PFSK-1 (cell line): ENCODE measurements at regions not wholly inside any gene's neighbourhood (a gene's known extent, or its start where the extent isn't known, plus 50 kb on each side); places are given as distances from the start of the nearest gene placed in this dataset.

Source experiments
- FOXP2 ChIP-seq: optimal IDR thresholded peaks from 2 replicates; pipeline ENCODE3; 2011; ENCODE audit warnings: borderline replicate concordance, control low read depth, inconsistent platforms; ENCODE audit not compliant: insufficient read depth; ENCODE audit errors: extremely low read length, extremely low read depth
- POLR2AphosphoS5 ChIP-seq: IDR thresholded peaks from 2 replicates; pipeline ENCODE4 v1.6.1; 2012; ENCODE audit warnings: low read depth, mild to moderate bottlenecking, control low read depth, low read length, moderate library complexity
- SIN3A ChIP-seq: IDR thresholded peaks from 2 replicates; pipeline ENCODE4 v1.6.1; 2012; ENCODE audit warnings: mild to moderate bottlenecking, low read length, moderate library complexity, borderline replicate concordance; ENCODE audit not compliant: insufficient read depth
- TAF1 ChIP-seq: IDR thresholded peaks from 2 replicates; pipeline ENCODE4 v1.6.1; 2012; ENCODE audit warnings: low read length, control low read depth, borderline replicate concordance; ENCODE audit not compliant: insufficient read depth
- TF ChIP-seq, protein P1 (sequence below), 2 experiments: IDR thresholded peaks; 2 replicates each; pipeline versions ENCODE4 v1.6.1 to v1.8.0; 2011 to 2012; ENCODE audit warnings: low read depth in 2 of 2, low read length in 2 of 2, control low read depth in 1 of 2, inconsistent platforms in 1 of 2, mild to moderate bottlenecking in 1 of 2, moderate library complexity in 1 of 2; ENCODE audit not compliant: insufficient read depth in 1 of 2

DNA sequence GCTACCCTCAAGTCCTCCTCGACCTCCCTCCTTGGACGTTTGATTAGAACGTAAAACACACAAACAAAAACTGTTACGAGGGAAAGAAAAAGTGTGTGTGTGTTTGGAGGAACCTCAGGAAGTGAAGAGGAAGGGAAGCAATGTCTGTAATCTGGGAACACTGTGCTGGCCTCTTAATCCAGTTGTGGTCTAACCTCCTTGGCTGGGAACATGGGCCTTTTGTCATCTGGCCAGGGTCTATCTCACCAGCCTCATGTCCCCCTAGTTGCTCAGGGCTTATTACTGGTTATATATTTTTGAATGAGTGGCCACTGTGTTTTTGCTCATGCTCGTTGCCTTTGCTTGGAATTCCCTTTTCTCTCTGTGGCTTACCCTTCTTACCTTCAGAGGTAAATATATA, 89.0 kb upstream of the RASGRF1 start:
- TF ChIP-seq TAF1 (no peak), POLR2AphosphoS5 (no peak), SIN3A (no peak), FOXP2 (no peak)
- TF ChIP-seq, protein P1, sequence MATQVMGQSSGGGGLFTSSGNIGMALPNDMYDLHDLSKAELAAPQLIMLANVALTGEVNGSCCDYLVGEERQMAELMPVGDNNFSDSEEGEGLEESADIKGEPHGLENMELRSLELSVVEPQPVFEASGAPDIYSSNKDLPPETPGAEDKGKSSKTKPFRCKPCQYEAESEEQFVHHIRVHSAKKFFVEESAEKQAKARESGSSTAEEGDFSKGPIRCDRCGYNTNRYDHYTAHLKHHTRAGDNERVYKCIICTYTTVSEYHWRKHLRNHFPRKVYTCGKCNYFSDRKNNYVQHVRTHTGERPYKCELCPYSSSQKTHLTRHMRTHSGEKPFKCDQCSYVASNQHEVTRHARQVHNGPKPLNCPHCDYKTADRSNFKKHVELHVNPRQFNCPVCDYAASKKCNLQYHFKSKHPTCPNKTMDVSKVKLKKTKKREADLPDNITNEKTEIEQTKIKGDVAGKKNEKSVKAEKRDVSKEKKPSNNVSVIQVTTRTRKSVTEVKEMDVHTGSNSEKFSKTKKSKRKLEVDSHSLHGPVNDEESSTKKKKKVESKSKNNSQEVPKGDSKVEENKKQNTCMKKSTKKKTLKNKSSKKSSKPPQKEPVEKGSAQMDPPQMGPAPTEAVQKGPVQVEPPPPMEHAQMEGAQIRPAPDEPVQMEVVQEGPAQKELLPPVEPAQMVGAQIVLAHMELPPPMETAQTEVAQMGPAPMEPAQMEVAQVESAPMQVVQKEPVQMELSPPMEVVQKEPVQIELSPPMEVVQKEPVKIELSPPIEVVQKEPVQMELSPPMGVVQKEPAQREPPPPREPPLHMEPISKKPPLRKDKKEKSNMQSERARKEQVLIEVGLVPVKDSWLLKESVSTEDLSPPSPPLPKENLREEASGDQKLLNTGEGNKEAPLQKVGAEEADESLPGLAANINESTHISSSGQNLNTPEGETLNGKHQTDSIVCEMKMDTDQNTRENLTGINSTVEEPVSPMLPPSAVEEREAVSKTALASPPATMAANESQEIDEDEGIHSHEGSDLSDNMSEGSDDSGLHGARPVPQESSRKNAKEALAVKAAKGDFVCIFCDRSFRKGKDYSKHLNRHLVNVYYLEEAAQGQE (IDR thresholded peaks at IDR 0.05; ENCODE audit: insufficient read depth in 1 of 2, low read depth in 2 of 2, low read length in 2 of 2) = no peak
